CD4-positive, alpha-beta T cell treated with Interleukin-15 for 1 hour (primary cell): ENCODE measurements at regions not wholly inside any gene's neighbourhood (a gene's known extent, or its start where the extent isn't known, plus 50 kb on each side); places are given as distances from the start of the nearest gene placed in this dataset.

Source experiments
- DNase-seq: peaks from one replicate; pipeline ENCODE4 v3.0.0-alpha.2; 2020

GRCh38 chr7:340979-341694, 51.2 kb downstream of the FOXL3 start:
- DNase-seq: no peak

DNA sequence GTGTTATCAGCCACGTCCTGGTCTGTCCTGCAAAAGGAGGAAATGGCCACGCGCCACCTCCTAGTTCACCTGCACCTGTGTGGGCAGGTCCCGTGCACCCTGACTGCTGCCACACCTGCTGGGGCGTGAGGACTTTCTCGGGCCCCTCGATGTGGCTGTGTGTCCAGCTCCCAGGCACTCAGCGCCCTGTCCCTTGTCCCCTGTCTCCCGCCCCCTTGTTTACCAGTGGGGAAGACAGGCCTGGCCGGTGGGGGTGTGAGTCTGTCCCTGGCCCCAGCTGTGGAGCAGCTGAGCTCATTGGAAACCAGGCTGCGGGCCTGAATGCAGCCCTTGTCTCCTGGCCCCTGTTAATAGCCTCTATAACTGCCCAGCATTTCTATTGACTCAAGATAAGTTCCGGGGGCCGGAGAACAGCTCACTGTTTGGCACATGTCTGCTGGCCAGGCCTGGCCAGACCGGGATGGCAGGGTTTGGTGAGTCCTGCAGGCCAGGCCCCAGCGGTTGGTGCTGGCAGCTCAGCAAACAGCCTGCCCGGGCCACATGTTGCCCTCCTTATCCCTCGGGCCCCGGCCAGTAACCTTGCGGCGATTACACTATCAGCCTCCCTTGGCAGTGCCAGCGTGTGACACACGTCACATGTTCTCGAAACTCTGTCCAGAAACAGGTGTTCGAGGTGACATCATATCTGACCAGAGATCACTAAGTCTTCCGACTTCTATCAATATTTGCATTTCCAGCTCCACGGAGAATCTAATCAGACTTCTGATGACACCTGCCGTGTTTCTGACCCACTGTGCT, 52.1 kb downstream of the FOXL3 start:
- no peak for DNase-seq

GRCh38 chr7:342681-343216, 52.8 kb downstream of the FOXL3 start:
- DNase-seq: no peak

- DNase-seq: no peak
Measured at GRCh38 chr7:343227-343822, 53.4 kb downstream of the FOXL3 start.

- DNase-seq: no peak
Measured at GRCh38 chr7:343864-344607, 54.1 kb downstream of the FOXL3 start.

DNA sequence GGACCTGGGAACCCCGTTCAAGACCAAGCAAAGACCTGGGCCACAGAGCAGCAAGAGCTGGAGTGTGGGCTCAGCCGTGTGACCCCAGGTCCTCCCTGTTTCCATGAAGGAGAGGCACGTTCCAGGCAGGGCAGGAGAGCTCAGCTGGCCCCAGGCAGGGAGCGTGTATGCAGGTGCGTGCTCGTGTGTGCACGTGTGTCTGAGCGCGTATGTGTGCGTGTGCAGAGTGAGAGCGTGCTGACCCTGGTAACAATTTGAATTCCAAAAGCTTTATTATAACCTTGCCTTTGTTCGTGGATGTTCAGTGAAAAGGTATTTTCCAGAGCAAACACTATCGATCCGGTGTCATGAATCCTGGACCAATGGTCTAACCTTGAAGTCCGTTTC, 54.6 kb downstream of the FOXL3 start:
- no peak for DNase-seq

DNA sequence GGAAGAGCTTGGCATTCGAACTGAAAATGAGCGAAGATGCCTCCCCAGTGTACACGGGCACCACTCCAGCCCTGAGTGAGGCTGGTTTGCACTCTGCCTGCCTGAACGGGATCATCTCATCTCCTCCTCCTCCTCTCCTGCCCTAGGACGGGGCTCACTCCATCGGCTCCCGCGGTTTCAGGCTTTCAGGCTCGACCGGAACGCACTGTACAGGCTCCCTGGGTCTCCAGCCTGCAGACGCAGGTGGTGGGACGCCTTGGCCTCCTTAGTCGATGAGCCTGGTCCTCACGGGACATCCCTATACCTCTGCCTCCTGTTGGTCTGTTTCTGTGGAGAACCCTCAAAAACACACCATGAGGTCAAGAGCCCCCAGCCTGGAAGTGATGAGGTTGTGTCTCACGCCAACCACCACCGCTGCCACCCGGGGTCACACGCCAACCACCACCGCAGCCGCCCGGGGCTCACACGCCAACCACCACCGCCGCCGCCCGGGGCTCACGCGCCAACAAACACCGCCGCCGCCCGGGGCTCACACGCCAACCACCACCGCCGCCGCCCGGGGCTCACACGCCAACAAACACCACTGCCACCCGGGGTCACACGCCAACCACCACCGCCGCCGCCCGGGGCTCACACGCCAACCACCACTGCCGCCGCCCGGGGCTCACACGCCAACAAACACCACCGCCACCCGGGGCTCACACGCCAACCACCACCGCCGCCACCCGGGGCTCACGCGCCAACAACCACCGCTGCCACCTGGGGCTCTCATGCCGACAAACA, 56.3 kb downstream of the FOXL3 start:
- DNase-seq: no peak

GRCh38 chr7:347001-347590, 57.1 kb downstream of the FOXL3 start:
- no peak for DNase-seq

GRCh38 chr7:347644-348479, 57.9 kb downstream of the FOXL3 start:
- DNase-seq: no peak

GRCh38 chr7:348480-348844, 58.5 kb downstream of the FOXL3 start:
- DNase-seq: no peak

DNA sequence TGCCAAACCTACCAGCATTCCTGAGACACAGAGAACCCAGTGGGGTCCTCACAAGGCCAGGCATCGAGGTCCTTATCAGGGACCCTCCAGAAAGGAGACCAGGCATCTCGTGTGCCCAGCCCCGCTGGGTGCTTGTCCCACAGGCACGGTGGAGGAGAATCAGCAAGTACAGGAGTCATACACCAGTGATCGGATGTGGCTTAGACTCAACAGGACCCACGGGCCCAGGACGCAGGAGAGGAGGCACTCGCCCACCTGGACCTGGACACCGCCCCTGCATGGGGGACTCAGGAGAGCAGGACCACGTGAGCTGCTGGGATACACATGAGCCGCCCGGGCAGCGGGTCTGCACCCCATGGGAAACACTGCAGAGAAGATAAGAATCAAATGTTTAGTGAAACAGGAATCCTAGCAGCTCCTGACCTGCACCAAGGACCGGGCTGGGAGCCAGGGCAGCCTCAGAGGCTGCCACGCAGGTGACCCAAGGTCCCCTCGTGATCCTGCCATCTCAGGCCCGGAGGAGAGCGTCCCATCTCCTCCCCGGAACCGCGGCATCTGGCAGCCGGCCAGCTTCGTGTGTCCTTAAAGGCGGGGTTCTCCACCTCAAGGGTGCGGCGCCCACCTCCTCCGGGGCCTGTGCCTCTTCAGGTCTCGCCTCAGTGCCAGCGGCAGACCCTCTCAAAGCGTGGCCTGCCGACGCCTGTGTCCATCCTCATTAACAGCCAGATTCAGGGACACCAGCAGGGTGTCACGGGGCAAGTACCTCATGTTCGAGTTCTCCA, 59.2 kb downstream of the FOXL3 start:
- DNase-seq: no peak

DNA sequence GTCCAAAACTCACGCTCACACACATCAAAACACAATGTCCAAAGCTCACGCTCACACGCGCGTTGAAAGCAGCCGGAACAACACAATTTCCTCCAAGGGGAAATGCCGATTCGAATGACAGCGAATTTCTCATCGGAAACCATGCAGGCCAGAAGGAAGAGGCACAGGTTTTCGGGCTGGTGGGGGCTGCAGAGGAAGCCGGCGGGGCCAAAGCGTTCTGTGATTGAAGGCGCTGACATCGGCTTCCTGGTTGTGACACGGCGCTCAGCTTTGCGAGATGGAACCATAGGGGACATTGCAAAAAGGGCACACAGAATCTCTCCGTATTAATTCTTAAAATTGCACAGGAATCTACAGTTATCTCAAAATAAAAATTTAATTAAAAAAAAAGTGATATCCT, 61.3 kb downstream of the FOXL3 start:
- peak; percentile 54 for DNase-seq

DNA sequence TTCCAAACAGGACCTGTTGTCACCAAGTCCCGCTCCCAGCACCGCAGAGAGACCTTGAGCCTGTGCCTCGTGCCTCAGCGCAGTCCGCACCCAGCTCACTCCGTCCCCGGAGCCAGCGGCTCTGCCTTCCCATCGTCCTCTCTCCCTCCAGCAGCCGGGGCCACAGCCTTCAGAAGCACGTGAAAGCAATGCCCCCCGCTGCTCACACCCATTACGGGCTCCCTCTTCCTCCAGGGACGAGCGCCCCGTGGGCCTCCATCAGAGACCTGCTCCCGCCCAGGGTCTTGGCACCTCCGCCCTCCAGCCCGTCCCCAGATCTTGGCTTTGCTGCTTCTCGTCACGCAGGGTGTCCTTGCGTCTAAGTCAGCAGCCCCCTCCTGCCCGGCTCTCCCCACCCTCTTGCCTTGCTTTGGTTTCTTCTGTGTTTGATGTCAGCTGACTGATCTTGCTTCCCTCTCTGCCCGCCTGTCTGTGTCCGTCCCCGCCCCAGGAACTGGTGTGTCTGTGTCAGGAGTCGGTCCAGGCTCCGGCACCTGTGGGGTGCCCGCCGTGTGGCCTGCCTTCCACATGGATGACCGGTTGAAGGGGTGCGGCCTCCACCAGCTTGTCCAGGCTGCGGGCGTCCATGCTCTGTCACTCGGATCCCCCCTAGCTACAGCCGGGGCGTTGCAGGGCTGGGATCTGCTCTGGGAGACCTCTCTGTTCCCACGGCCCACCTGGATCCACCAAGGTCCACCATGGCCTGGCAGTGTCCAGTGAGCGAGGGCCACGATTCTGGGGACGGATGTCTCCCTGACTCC, 61.9 kb downstream of the FOXL3 start:
- DNase-seq: peak; percentile 45

GRCh38 chr7:353746-354325, 63.9 kb downstream of the FOXL3 start:
- DNase-seq: no peak

DNA sequence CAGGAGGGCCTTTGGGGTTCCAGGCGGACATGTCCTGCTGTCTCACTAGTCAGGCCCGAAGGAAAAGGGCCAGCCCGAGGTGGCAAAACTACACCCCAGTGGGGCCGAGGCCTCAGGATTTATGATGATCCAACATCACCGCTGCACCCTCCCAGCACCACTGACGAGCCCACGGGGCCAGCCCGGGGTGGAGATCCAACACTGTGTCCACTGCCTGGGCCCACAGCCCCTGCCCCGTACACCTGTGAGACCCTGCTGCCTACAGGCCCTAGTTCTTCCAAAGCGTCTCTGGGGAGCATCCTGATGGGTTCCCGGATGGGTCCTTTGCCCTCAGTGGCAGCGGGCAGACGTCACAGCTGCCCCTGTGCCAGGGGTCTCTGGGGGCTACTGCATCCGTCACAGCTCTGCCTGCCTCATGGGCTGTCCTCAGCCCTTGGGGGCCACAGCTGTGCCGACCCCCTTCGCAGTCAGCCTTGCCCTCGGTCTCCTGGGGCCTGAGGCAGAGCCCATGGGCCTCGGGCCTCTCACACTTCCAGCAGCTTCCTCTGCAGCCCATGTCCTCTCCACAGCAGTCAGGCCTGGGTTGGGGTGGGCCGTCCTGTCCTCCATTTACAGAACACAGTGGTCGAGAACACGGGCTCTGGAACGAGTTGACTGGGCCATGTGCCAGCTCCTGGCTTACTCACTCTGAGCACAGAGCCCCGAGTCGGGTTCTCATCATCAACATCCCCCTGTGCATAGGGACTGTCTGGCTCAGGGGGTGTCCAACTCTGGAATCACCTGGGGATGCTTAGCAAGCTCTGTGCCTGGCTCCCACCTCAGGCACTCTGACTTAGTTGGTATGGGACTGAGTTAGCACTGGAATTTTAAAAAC, 64.9 kb downstream of the FOXL3 start:
- DNase-seq: no peak

GRCh38 chr7:355568-355967, 65.6 kb downstream of the FOXL3 start:
- no peak for DNase-seq

- DNase-seq: no peak
Measured at GRCh38 chr7:356087-356486, 66.1 kb downstream of the FOXL3 start.
